ENCODE measurements at regions not wholly inside any gene's neighbourhood (a gene's known extent, or its start where the extent isn't known, plus 50 kb on each side); places are given as distances from the start of the nearest gene placed in this dataset.

- Histone ChIP-seq H3K27ac (no peak overlapping the region), H3K4me3 (no peak overlapping the region), H3K4me1 (peaks cover 0 to 3% (median 0%) of the 10 kb centered on the region in 6 donors), H3K36me3 (no peaks in the 10 kb centered on the region), H3K27me3 (replicated peaks in 1 of 7) (no peaks in the 10 kb centered on the region), H3K9me3 (peaks cover 0 to 18% (median 11%) of the 10 kb centered on the region in 8 donors)
- TF ChIP-seq POLR2AphosphoS5 (IDR thresholded peaks at IDR 0.05), result no peak
- TF ChIP-seq CTCF (IDR thresholded peaks at IDR 0.05 in 8 of 11, conservative IDR thresholded peaks at IDR 0.05 in 3 of 11), result no peak
- TF ChIP-seq POLR2A (IDR thresholded peaks at IDR 0.05), result no peak
- no peak for DNase-seq
- WGBS, 5 donors, result 87 to 100% (median 93%) methylated on average over 1 of the region's 1 CpG
- intact Hi-C loops (cut with DNase I; ENCODE audit: low total_unique reads), result no loop called here
These were observed 394.5 kb downstream of the MFSD1 start for GRCh38 chr3:159196359-159196758.

GRCh38 chr3:159200176-159200575 is 398.3 kb downstream of the MFSD1 start:
- Histone ChIP-seq H3K27ac (no peak overlapping the region), H3K36me3 (no peaks in the 10 kb centered on the region), H3K27me3 (replicated peaks in 1 of 7) (no peaks in the 10 kb centered on the region), H3K4me1 (peaks cover 0 to 3% (median 0%) of the 10 kb centered on the region in 6 donors), H3K4me3 (no peak overlapping the region), H3K9me3 (peaks cover 0 to 29% (median 11%) of the 10 kb centered on the region in 8 donors)
- no peak for DNase-seq
- intact Hi-C loops (cut with DNase I; ENCODE audit: low total_unique reads), result no loop called here
- no peak for TF ChIP-seq POLR2A (IDR thresholded peaks at IDR 0.05)
- TF ChIP-seq CTCF (IDR thresholded peaks at IDR 0.05 in 8 of 11, conservative IDR thresholded peaks at IDR 0.05 in 3 of 11), result no peak
- TF ChIP-seq POLR2AphosphoS5 (IDR thresholded peaks at IDR 0.05), result no peak
- 61 to 78% (median 66%) methylated on average over 3 of the region's 3 CpGs for WGBS, 5 donors

GRCh38 chr3:159208050-159208449 is 406.2 kb downstream of the MFSD1 start:
- H3K27ac ChIP-seq, result no peak overlapping the region
- H3K27me3 ChIP-seq (replicated peaks in 1 of 7), result no peaks in the 10 kb centered on the region
- 71 to 94% (median 81%) methylated on average over 2 of the region's 2 CpGs for WGBS, 5 donors
- intact Hi-C loops (cut with DNase I; ENCODE audit: low total_unique reads), result no loop called here
- no peaks in the 10 kb centered on the region for H3K36me3 ChIP-seq
- H3K4me1 ChIP-seq, result no peaks in the 10 kb centered on the region
- H3K4me3 ChIP-seq, result no peak overlapping the region
- peaks cover 0 to 13% (median 0%) of the 10 kb centered on the region in 8 donors for H3K9me3 ChIP-seq
- no peak for DNase-seq
- TF ChIP-seq POLR2A (IDR thresholded peaks at IDR 0.05), result no peak
- no peak for TF ChIP-seq CTCF (IDR thresholded peaks at IDR 0.05 in 8 of 11, conservative IDR thresholded peaks at IDR 0.05 in 3 of 11)
- no peak for TF ChIP-seq POLR2AphosphoS5 (IDR thresholded peaks at IDR 0.05)

- Histone ChIP-seq H3K9me3 (peaks cover 0 to 11% (median 0%) of the 10 kb centered on the region in 8 donors), H3K4me3 (no peak overlapping the region), H3K27me3 (replicated peaks in 1 of 7) (no peaks in the 10 kb centered on the region), H3K27ac (no peak overlapping the region), H3K36me3 (no peaks in the 10 kb centered on the region), H3K4me1 (no peaks in the 10 kb centered on the region)
- DNase-seq, result no peak
- intact Hi-C loops (cut with DNase I; ENCODE audit: low total_unique reads), result no loop called here
- no peak for TF ChIP-seq POLR2A (IDR thresholded peaks at IDR 0.05)
- no peak for TF ChIP-seq POLR2AphosphoS5 (IDR thresholded peaks at IDR 0.05)
- TF ChIP-seq CTCF (IDR thresholded peaks at IDR 0.05 in 8 of 11, conservative IDR thresholded peaks at IDR 0.05 in 3 of 11), result no peak
- WGBS, 5 donors, result 54 to 77% (median 67%) methylated on average over 4 of the region's 4 CpGs
These were observed 407.6 kb downstream of the MFSD1 start for GRCh38 chr3:159209459-159209858.

All from spleen (tissue), 11 donors.